IMR-90 (cell line): ENCODE measurements at regions not wholly inside any gene's neighbourhood (a gene's known extent, or its start where the extent isn't known, plus 50 kb on each side); places are given as distances from the start of the nearest gene placed in this dataset.

ENCODE experiments used
- ATAC-seq: fragments of 200-7000 bp; cut with Tn5 transposase; 2 replicates; pipeline ENCODE4 v1.9.1; 2020; ENCODE audit warnings: low read depth, mild to moderate bottlenecking, moderate library complexity
- BruUV-seq: library from RNA; stranded (reverse); fragments of 400-500 nt; replicated peaks from 2 replicates; lab custom pipeline; 2021; lab: Mats Ljungman, UMichigan
- CTCF ChIA-PET: fragments of 300-600 bp; formaldehyde crosslinking; extraction: SDS; loops from one replicate; lab custom pipeline; 2021; ENCODE audit warnings: antibody characterized with exemption; lab: Yijun Ruan, JAX
- POLR2A ChIA-PET: fragments of 300-600 bp; sonication (Branson Sonifier 250); formaldehyde crosslinking; loops from one replicate; lab custom pipeline; 2022; ENCODE audit warnings: antibody characterized with exemption; ENCODE audit not compliant: unreplicated experiment; lab: Charles Lee
- DNase-seq: peaks from one replicate; pipeline ENCODE4 v3.0.0; 2013
- H2AFZ ChIP-seq: replicated peaks from 2 replicates; pipeline ENCODE3; 2013; ENCODE audit warnings: low read length, mild to moderate bottlenecking; ENCODE audit not compliant: poor library complexity
- H2AK5ac ChIP-seq: 2 replicates; pipeline ENCODE4 v1.6.1; 2013; ENCODE audit warnings: low read depth, low read length, inconsistent platforms
- H2AK9ac ChIP-seq: replicated peaks from 2 replicates; pipeline ENCODE3; 2013; ENCODE audit warnings: mild to moderate bottlenecking, low read depth, low read length, moderate library complexity; ENCODE audit not compliant: poor library complexity
- H2BK120ac ChIP-seq: 2 replicates; pipeline ENCODE4 v1.6.1; 2013; ENCODE audit warnings: low read depth, low read length, inconsistent platforms
- H2BK15ac ChIP-seq: 3 replicates; pipeline ENCODE4 v1.6.1; 2013; ENCODE audit warnings: low read depth, low read length, inconsistent platforms
- H2BK20ac ChIP-seq: 2 replicates; pipeline ENCODE4 v1.6.1; 2013; ENCODE audit warnings: low read depth, mild to moderate bottlenecking, inconsistent platforms, low read length, moderate library complexity
- H2BK5ac ChIP-seq: 2 replicates; pipeline ENCODE4 v1.6.1; 2013; ENCODE audit warnings: mild to moderate bottlenecking, low read depth, low read length, inconsistent platforms; ENCODE audit not compliant: poor library complexity, severe bottlenecking
- H3K14ac ChIP-seq: replicated peaks from 2 replicates; pipeline ENCODE4 v1.6.1; 2013; ENCODE audit warnings: low read depth, low read length, inconsistent platforms
- H3K18ac ChIP-seq: 2 replicates; pipeline ENCODE4 v1.6.1; 2013; ENCODE audit warnings: low read depth, low read length, control low read depth
- H3K23ac ChIP-seq: 2 replicates; pipeline ENCODE4 v1.6.1; 2013; ENCODE audit warnings: low read depth, low read length, inconsistent platforms
- H3K27ac ChIP-seq: 2 replicates; pipeline ENCODE4 v1.5.1; 2013; ENCODE audit warnings: mild to moderate bottlenecking, control low read depth, low read length; ENCODE audit not compliant: insufficient read depth
- H3K27me3 ChIP-seq: 2 replicates; pipeline ENCODE4 v1.6.1; 2013; ENCODE audit warnings: low read length; ENCODE audit not compliant: control insufficient read depth, insufficient read depth
- H3K36me3 ChIP-seq: 2 replicates; pipeline ENCODE4 v1.6.1; 2013; ENCODE audit warnings: low read length, mixed read lengths; ENCODE audit not compliant: control insufficient read depth, insufficient read depth
- H3K4ac ChIP-seq: 2 replicates; pipeline ENCODE4 v1.6.1; 2013; ENCODE audit warnings: low read depth, low read length, inconsistent platforms
- H3K4me1 ChIP-seq: 2 replicates; pipeline ENCODE4 v1.6.1; 2013; ENCODE audit warnings: low read length, mixed read lengths; ENCODE audit not compliant: control insufficient read depth, insufficient read depth
- H3K4me2 ChIP-seq: 2 replicates; pipeline ENCODE4 v1.6.1; 2013; ENCODE audit warnings: low read depth, mild to moderate bottlenecking, control low read depth, low read length, moderate library complexity
- H3K4me3 ChIP-seq: 2 replicates; pipeline ENCODE4 v1.5.1; 2013; ENCODE audit warnings: low read depth, mild to moderate bottlenecking, control low read depth, low read length, moderate library complexity; ENCODE audit not compliant: insufficient read depth
- H3K56ac ChIP-seq: 2 replicates; pipeline ENCODE4 v1.6.1; 2013; ENCODE audit warnings: low read length, inconsistent platforms; ENCODE audit not compliant: insufficient read depth; ENCODE audit errors: extremely low read depth
- H3K79me1 ChIP-seq, 2 experiments: 2 replicates each; pipeline ENCODE4 v1.6.1; 2013; ENCODE audit warnings: low read length in 2 of 2, inconsistent platforms in 1 of 2, low read depth in 1 of 2
- H3K9ac ChIP-seq: 2 replicates; pipeline ENCODE4 v1.6.1; 2013; ENCODE audit warnings: low read depth, low read length, control low read depth
- H3K9me1 ChIP-seq: 2 replicates; pipeline ENCODE4 v1.6.1; 2013; ENCODE audit warnings: low read length, inconsistent platforms; ENCODE audit not compliant: insufficient read depth
- H3K9me3 ChIP-seq: 2 replicates; pipeline ENCODE4 v1.6.1; 2013; ENCODE audit warnings: low read length; ENCODE audit not compliant: control insufficient read depth, insufficient read depth
- H4K20me1 ChIP-seq: 2 replicates; pipeline ENCODE4 v1.6.1; 2013; ENCODE audit warnings: low read length, inconsistent platforms; ENCODE audit not compliant: insufficient read depth
- H4K5ac ChIP-seq: 2 replicates; pipeline ENCODE4 v1.6.1; 2013; ENCODE audit warnings: mild to moderate bottlenecking, low read depth, low read length, control low read depth
- H4K8ac ChIP-seq, 2 experiments: 2 replicates each; pipeline ENCODE4 v1.6.1; 2013; ENCODE audit warnings: low read depth in 2 of 2, low read length in 2 of 2, control low read depth in 1 of 2, inconsistent platforms in 1 of 2
- H4K91ac ChIP-seq: 2 replicates; pipeline ENCODE4 v1.6.1; 2013; ENCODE audit warnings: low read depth, low read length, inconsistent platforms; ENCODE audit not compliant: insufficient read depth
- BHLHE40 ChIP-seq: fragments of 150-350 bp; IDR thresholded peaks from 2 replicates; pipeline ENCODE4 v1.6.1; 2016; ENCODE audit warnings: mild to moderate bottlenecking, low read depth, low read length
- CEBPB ChIP-seq: IDR thresholded peaks from 2 replicates; pipeline ENCODE4 v1.6.1; 2012; ENCODE audit warnings: low read depth, low read length, improper control_type of control experiment
- CHD1 ChIP-seq: IDR thresholded peaks from 2 replicates; pipeline ENCODE4 v1.6.1; 2012; ENCODE audit warnings: low read depth, low read length, improper control_type of control experiment
- FOS ChIP-seq: fragments of 150-350 bp; IDR thresholded peaks from 2 replicates; pipeline ENCODE4 v1.6.1; 2016; ENCODE audit warnings: low read depth, low read length
- MAFK ChIP-seq: IDR thresholded peaks from 2 replicates; pipeline ENCODE4 v1.6.1; 2012; ENCODE audit warnings: low read depth, low read length, improper control_type of control experiment
- MAZ ChIP-seq: IDR thresholded peaks from 2 replicates; pipeline ENCODE4 v1.6.1; 2012; ENCODE audit warnings: low read depth, mild to moderate bottlenecking, low read length, improper control_type of control experiment, moderate library complexity, borderline replicate concordance
- MXI1 ChIP-seq: IDR thresholded peaks from 2 replicates; pipeline ENCODE4 v1.6.1; 2012; ENCODE audit warnings: low read depth, mild to moderate bottlenecking, low read length, moderate library complexity, borderline replicate concordance
- NFE2L2 ChIP-seq: fragments of 150-350 bp; IDR thresholded peaks from 2 replicates; pipeline ENCODE4 v1.6.1; 2016; ENCODE audit warnings: low read depth, mild to moderate bottlenecking, low read length
- POLR2A ChIP-seq: IDR thresholded peaks from 2 replicates; pipeline ENCODE4 v1.6.1; 2012; ENCODE audit warnings: mild to moderate bottlenecking, low read depth, low read length
- RAD21 ChIP-seq: IDR thresholded peaks from 2 replicates; pipeline ENCODE4 v1.6.1; 2012; ENCODE audit warnings: low read length, improper control_type of control experiment
- RCOR1 ChIP-seq: IDR thresholded peaks from 2 replicates; pipeline ENCODE4 v1.6.1; 2012; ENCODE audit warnings: mild to moderate bottlenecking, low read length, improper control_type of control experiment; ENCODE audit not compliant: insufficient replicate concordance
- RFX5 ChIP-seq: IDR thresholded peaks from 2 replicates; pipeline ENCODE4 v1.8.0; 2012; ENCODE audit warnings: low read depth, mild to moderate bottlenecking, low read length, moderate library complexity
- WGBS, 2 experiments: methylation state at CpG; one replicate each; pipeline versions ENCODE4 v1.1.5 to v1.1.7; 2013; ENCODE audit warnings: missing lambda C conversion rate in 2 of 2; ENCODE audit not compliant: insufficient read length in 1 of 2; ENCODE audit errors: extremely low coverage in 2 of 2; 5-methylcytosine and 5-hydroxymethylcytosine counted together
- dilution Hi-C: fragments of 300-500 bp; cut with HindIII; formaldehyde crosslinking; loops from one replicate; pipeline ENCODE4 v1.14.3; 2018; ENCODE audit warnings: low sequenced_read_pairs; ENCODE audit not compliant: unreplicated experiment
- in situ Hi-C: fragments of 300-500 bp; cut with MboI; formaldehyde crosslinking; loops from 3 replicates; pipeline ENCODE4 v1.14.3; 2019; ENCODE audit warnings: low sequenced_read_pairs, inconsistent platforms, mixed read lengths
- intact Hi-C: fragments of 100-400 bp; cut with micrococcal nuclease; formaldehyde crosslinking; loops from 2 replicates; pipeline ENCODE4 v1.10.0; 2022
- TF ChIP-seq, protein P1 (sequence below): conservative IDR thresholded peaks from 2 replicates; pipeline ENCODE4 v1.5.1; 2012; ENCODE audit warnings: mild to moderate bottlenecking, low read depth, low read length, improper control_type of control experiment
- TF ChIP-seq, protein P2 (sequence below): fragments of 150-350 bp; IDR thresholded peaks from 2 replicates; pipeline ENCODE4 v1.6.1; 2017; ENCODE audit warnings: mild to moderate bottlenecking, antibody characterized with exemption, low read length, low read depth
- TF ChIP-seq, protein P3 (sequence below): fragments of 150-350 bp; IDR thresholded peaks from 2 replicates; pipeline ENCODE4 v1.6.1; 2016; ENCODE audit warnings: low read depth, mild to moderate bottlenecking, low read length, moderate library complexity, borderline replicate concordance

DNA sequence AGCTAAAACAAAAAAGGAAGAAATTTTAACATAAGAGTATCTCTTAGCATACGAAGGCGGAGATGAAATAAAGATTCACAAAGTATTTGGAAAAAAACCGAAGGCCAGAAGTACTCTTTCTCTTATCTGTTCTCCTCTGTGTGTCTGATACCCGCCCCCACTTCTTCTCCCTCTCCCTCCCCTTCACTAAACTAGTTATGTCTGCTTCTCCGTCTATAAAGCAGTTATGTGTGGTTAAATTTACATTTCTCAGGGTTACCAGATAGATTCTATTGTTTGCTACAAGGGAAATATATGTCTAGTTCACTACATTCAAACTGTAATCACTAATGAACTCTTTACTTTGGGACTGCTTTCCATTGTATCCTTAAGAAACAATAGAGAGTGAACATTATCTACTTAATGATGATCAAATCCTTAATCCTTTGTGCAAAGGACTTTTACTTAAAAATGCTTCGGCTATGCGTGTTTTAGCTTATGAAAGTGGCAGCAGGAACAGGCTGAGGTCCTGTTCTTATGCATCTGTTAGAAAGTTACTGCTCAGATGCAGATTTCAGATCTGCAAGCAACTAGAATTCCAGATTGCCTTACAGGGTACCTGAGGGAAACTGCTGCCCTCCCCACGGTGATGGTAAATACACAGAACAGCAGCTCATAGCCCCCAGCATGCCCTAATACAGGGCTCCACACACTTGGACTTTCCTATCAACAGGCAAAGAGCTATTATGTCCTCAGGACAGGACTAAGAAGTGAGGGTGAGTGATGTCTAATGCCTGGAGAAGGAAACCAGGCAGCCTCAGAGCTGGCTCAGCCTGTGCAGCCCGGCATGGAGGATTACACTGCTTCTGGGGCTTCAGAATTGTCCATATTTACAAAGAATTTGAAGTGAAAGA lies 273.3 kb downstream of the FZD1 start:
- no peak overlapping the region for H3K4me3 ChIP-seq
- no peak overlapping the region for H2BK15ac ChIP-seq
- no peaks in the 10 kb centered on the region for H3K9me1 ChIP-seq
- DNase-seq (no peak), ATAC-seq (no peak)
- H3K4me1 ChIP-seq = no peaks in the 10 kb centered on the region
- no peaks in the 10 kb centered on the region for H4K20me1 ChIP-seq
- ChIA-PET POLR2A (no interaction called here), CTCF (interaction anchor here (0.6 kb wide), 1 partner anchor 212 kb away, joined by 3 read pairs; no protein-coding TSS in a partner anchor)
- no peaks in the 10 kb centered on the region for H3K36me3 ChIP-seq
- dilution Hi-C loops = no loop called here
- no peak overlapping the region for H3K18ac ChIP-seq
- H3K56ac ChIP-seq = no peak overlapping the region
- H3K9me3 ChIP-seq = no peaks in the 10 kb centered on the region
- no peaks in the 10 kb centered on the region for H3K79me1 ChIP-seq
- H4K5ac ChIP-seq = no peak overlapping the region
- H3K4me2 ChIP-seq = no peak overlapping the region
- no peak overlapping the region for H2AFZ ChIP-seq
- WGBS, 2 experiments = no CpG with 5 or more reads among the region's 9 CpGs
- H2BK5ac ChIP-seq = no peak overlapping the region
- no peak overlapping the region for H3K9ac ChIP-seq
- H2AK5ac ChIP-seq = no peak overlapping the region
- no peak overlapping the region for H2BK120ac ChIP-seq
- no peak overlapping the region for H3K27ac ChIP-seq
- no peak overlapping the region for H3K23ac ChIP-seq
- H3K27me3 ChIP-seq = no peaks in the 10 kb centered on the region
- no peak overlapping the region for H2BK20ac ChIP-seq
- no TSS peak for BruUV-seq
- in situ Hi-C loops = no loop called here
- no peak overlapping the region for H4K91ac ChIP-seq
- H3K14ac ChIP-seq = no peak overlapping the region
- H2AK9ac ChIP-seq = no peak overlapping the region
- H4K8ac ChIP-seq = no peak overlapping the region
- intact Hi-C loops = no loop called here
- no peak overlapping the region for H3K4ac ChIP-seq
- TF ChIP-seq MAZ (no peak), NFE2L2 (no peak), RFX5 (no peak), MXI1 (no peak), RAD21 (no peak), RCOR1 (no peak), POLR2A (no peak), BHLHE40 (no peak), CHD1 (no peak), FOS (no peak), CEBPB (no peak), MAFK (no peak)
- TF ChIP-seq, protein P1, sequence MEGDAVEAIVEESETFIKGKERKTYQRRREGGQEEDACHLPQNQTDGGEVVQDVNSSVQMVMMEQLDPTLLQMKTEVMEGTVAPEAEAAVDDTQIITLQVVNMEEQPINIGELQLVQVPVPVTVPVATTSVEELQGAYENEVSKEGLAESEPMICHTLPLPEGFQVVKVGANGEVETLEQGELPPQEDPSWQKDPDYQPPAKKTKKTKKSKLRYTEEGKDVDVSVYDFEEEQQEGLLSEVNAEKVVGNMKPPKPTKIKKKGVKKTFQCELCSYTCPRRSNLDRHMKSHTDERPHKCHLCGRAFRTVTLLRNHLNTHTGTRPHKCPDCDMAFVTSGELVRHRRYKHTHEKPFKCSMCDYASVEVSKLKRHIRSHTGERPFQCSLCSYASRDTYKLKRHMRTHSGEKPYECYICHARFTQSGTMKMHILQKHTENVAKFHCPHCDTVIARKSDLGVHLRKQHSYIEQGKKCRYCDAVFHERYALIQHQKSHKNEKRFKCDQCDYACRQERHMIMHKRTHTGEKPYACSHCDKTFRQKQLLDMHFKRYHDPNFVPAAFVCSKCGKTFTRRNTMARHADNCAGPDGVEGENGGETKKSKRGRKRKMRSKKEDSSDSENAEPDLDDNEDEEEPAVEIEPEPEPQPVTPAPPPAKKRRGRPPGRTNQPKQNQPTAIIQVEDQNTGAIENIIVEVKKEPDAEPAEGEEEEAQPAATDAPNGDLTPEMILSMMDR = no peak
- TF ChIP-seq, protein P2, sequence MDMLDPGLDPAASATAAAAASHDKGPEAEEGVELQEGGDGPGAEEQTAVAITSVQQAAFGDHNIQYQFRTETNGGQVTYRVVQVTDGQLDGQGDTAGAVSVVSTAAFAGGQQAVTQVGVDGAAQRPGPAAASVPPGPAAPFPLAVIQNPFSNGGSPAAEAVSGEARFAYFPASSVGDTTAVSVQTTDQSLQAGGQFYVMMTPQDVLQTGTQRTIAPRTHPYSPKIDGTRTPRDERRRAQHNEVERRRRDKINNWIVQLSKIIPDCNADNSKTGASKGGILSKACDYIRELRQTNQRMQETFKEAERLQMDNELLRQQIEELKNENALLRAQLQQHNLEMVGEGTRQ = no peak
- TF ChIP-seq, protein P3, sequence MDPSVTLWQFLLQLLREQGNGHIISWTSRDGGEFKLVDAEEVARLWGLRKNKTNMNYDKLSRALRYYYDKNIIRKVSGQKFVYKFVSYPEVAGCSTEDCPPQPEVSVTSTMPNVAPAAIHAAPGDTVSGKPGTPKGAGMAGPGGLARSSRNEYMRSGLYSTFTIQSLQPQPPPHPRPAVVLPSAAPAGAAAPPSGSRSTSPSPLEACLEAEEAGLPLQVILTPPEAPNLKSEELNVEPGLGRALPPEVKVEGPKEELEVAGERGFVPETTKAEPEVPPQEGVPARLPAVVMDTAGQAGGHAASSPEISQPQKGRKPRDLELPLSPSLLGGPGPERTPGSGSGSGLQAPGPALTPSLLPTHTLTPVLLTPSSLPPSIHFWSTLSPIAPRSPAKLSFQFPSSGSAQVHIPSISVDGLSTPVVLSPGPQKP = no peak
